Renal cortex interstitium (tissue), 11 donors: ENCODE measurements at regions not wholly inside any gene's neighbourhood (a gene's known extent, or its start where the extent isn't known, plus 50 kb on each side); places are given as distances from the start of the nearest gene placed in this dataset.
"Not testable (repeated sequence)": the region's sequence is repeated elsewhere in the genome, so short reads cannot be mapped to it uniquely, and the experiment has no call there.

Experiments used
- DNase-seq, 11 donors: peaks; one replicate each; pipeline ENCODE4 v3.0.0-alpha.2; 2013; ENCODE audit warnings: low read depth in 9 of 11, low spot score in 4 of 11; ENCODE audit errors: extremely low read depth in 1 of 11

- DNase-seq = no peak
These were observed 123.7 kb upstream of the ZNF516 start for GRCh38 chr18:76618721-76619120.

- no peak for DNase-seq
These were observed 121.3 kb upstream of the ZNF516 start for GRCh38 chr18:76616373-76616772.

- DNase-seq = no peak
These were observed 120.2 kb upstream of the ZNF516 start for GRCh38 chr18:76615065-76615733.

GRCh38 chr18:76613755-76614120 is 118.7 kb upstream of the ZNF516 start:
- DNase-seq = no peak

GRCh38 chr18:76613053-76613754 is 118.2 kb upstream of the ZNF516 start:
- peak in 1 of 11 donors; percentile 28 for DNase-seq

GRCh38 chr18:76611750-76612045 is 116.7 kb upstream of the ZNF516 start:
- not testable (repeated sequence) for DNase-seq

GRCh38 chr18:76610933-76611749 is 116.1 kb upstream of the ZNF516 start:
- no peak for DNase-seq

GRCh38 chr18:76610012-76610411 is 115.0 kb upstream of the ZNF516 start:
- no peak for DNase-seq

GRCh38 chr18:76605341-76605929 is 110.4 kb upstream of the ZNF516 start:
- no peak for DNase-seq

- DNase-seq = no peak
These were observed 109.8 kb upstream of the ZNF516 start for GRCh38 chr18:76604935-76605240.

GRCh38 chr18:76604108-76604934 is 109.3 kb upstream of the ZNF516 start:
- no peak for DNase-seq

GRCh38 chr18:76602191-76602590 is 107.1 kb upstream of the ZNF516 start:
- DNase-seq = no peak

- DNase-seq = not testable (repeated sequence)
These were observed 105.0 kb upstream of the ZNF516 start for GRCh38 chr18:76600076-76600475.

GRCh38 chr18:76594966-76595365 is 99.9 kb upstream of the ZNF516 start:
- DNase-seq = no peak

GRCh38 chr18:76593843-76594242 is 98.8 kb upstream of the ZNF516 start:
- DNase-seq = no peak

- DNase-seq = no peak
These were observed 97.9 kb upstream of the ZNF516 start for GRCh38 chr18:76592981-76593381.

- DNase-seq = no peak
These were observed 97.1 kb upstream of the ZNF516 start for GRCh38 chr18:76592096-76592495.

GRCh38 chr18:76589866-76590265 is 94.8 kb upstream of the ZNF516 start:
- no peak for DNase-seq

GRCh38 chr18:76589316-76589715 is 94.3 kb upstream of the ZNF516 start:
- no peak for DNase-seq
